SIG-M5 treated with dmso at 0.1 percent for 504 hours (cell line): ENCODE measurements at regions not wholly inside any gene's neighbourhood (a gene's known extent, or its start where the extent isn't known, plus 50 kb on each side); places are given as distances from the start of the nearest gene placed in this dataset.
A peak's percentile ranks its signal among the peaks of the same experiment; 100 is the strongest.

Experiments
- DNase-seq: peaks from one replicate; lab custom pipeline; 2025; ENCODE audit not compliant: unreplicated experiment; lab: John Stamatoyannopoulos, UW

DNA sequence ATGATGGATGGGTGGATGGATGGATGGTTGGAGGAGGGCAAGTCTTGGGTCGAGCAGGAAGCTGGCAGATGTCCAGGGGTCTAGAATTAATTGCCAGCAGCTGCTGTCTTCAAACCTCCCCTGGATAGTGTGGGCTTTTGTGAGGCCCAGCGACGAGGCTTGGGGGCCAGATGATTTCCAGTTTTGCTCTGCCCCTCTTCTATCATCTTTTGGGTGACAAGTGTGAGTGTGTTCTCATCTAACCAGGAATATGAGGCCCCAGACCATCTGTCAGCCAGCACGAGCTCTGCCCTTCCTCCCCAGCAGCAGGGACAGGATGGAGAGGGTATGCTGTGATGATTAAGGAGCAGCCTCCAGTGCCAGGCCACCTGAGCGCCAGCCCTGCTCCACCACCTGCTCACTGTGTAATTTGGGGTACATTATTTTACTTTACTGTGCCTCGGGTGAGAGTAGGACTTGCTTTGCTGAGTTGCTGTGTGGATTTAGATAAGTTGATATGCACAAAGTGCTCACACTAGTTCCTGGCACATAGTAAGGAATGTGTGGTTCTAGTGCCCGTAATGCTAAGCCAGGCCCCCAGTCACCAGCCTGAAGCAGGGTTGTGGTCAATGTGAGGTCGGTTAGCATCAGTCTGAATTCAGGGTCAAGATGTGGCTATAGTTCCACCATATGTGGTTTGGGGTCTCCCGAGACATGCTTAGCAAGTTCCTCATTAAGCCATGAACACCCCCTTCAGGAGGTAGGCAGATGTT lies 251.1 kb downstream of the CYP26B1 start:
- DNase-seq, result no peak

DNA sequence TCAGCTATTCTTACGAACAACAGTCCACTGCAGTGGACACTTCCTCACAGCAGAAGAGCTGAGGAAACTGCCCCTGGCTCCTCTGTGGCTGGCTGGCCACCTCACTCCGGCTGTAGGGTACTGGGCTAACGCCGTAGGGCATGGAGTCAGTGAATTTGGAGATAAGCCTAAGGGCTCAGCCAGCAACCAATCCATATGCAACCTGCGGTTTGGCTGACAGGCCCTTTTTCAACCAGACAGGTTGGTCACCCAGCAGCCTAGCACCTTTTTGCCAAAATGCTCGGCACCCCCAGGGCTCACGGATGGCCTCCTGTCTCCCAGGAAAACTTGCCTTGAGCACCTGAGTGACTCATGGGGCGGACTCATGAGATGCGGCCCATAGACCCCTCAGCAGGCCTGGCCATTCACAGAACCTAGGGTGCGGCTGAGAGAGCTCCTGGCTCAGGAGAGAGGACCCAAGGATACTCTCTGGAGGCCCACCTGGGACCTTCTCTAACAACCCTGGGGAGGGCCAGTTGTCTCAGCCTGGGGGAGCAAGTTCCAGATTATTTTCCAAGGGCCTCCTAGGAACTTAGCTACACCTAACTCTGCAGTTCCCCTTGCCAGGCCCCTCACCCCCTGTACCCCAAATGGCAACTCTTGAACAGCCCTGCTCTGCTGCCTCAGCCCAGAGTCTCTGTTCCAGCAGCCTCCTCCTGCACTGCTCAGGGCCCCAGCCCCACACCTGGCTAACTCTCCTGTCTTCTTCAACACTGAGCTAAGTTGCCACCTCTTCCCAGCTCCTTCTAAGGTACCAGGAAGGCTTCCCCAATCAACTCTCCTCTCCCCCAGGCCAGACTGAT lies 252.1 kb downstream of the CYP26B1 start:
- no peak for DNase-seq

DNA sequence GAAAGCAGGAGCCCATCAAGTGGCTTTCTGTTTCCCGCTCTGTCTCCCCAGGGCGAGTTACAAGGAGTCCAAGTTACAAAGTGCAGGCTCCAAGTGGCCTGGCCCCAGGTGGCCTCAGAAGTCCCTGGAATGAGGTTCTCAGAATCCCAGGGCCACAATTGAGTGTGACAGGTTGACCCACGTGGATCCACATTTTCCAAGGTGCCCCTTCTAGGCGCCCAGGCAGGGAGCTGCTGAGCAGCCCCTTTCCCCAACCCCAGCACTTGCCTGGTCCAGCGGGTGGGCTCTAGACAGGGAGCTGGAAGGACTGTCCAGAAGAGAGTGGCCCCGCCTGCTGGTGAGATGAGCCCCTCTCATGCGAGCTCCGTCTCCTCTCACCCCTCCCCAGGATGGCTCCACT lies 253.4 kb downstream of the CYP26B1 start:
- DNase-seq, result no peak

DNA sequence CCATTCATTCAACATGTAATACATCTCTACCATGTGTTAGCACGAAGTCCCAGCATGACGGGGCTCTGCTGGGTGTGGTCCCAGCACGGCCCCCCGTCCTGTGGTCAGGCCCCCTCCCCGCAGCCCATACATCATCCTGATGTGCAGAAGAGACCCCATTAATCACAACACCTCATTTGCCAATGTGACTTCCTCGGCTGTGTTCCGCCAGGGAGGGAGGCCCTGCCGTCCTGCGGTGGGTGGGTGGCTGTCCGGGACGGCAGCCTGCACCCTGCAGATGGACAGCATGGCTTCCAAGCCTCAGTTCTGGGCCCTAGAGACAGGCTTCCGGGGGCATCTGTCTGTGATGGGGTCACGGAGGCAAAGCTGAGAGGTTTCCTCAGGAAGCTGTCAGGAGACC lies 254.0 kb downstream of the CYP26B1 start:
- no peak for DNase-seq

DNA sequence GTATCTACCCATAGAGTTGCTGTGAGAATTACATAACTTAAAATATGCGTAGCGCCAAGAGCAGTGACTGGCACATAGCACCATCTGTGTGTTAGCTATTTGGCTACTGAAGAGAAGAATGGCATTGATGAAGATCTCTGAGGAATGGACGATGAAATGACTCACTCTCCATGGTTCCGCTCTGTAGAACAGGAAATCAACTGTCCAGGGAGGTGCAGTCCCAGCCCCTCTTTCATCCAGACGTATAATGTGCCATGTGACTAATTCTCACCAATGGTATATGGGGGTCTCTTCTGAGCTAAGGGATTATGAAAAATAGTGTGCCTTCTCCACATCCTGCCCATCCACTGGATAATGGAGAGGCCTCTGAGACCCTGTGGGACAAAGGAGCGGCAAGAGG lies 254.8 kb downstream of the CYP26B1 start:
- DNase-seq, result no peak

DNA sequence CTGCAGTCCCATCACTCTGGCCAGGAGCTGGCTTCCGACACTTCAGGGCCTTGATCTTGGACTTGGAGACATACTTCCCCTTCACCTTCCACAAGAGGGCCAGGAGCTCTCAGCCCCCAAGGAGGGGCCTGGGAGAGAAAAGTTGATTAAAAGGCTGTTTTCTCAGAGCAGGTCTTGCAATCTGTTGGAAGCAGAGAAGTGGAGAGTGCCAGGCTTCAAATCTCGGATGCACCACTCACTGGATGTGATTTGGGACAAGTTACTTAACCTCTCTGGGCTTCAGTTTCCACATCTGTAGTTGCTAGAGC lies 255.3 kb downstream of the CYP26B1 start:
- DNase-seq, result no peak

DNA sequence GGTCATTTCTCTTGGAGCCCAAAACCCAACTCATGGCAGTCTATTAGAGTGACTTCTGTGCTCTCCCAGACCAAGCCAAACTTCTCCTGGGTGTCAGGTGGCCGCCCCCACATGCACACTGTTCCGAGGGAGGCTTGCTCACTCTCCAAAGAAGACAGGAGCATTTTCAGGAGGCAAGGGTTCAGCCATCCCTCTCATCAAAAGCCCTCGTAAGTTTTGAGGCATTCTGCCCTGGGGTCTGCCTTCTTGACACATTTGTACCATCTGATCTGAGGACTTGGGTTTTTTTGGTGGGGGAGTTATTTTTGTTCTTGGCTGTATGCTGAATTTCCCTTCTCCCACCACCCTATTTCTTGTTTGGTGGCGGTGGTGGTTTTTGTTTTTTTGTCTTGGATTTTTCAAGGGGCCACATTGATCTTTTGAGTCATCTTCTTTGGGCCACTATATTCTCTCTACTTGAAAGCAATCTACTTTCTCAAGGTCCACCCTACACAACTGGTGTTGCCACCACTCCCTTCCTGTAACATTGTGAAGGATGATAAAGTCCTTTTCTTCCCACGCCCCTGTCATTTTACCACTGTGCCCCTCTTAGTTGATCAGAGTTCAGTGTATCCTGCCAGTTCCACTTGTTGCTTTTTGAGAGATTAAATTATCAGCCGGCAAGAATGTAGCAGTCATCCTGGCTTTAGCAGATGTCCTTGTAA lies 255.8 kb downstream of the CYP26B1 start:
- DNase-seq, result no peak

DNA sequence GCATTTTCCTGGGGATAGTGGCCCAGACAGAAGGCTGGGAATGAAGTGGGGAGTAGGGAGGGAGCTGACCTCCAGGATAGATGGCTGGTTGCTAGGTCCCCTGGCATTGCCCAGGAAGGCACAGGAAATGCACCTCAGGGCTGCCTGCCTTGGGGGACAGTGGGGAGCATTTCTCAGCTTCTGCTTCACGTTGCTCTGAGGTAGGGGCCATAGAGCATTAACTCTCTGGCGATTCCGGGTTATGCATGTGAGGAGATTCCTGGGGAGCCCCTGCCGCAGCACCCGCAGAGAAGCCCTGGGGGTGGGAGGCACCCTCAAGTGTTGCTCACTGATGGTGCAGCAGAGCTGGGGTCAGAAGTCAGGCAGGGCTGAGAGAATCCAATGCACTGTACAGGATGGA lies 256.5 kb downstream of the CYP26B1 start:
- no peak for DNase-seq

DNA sequence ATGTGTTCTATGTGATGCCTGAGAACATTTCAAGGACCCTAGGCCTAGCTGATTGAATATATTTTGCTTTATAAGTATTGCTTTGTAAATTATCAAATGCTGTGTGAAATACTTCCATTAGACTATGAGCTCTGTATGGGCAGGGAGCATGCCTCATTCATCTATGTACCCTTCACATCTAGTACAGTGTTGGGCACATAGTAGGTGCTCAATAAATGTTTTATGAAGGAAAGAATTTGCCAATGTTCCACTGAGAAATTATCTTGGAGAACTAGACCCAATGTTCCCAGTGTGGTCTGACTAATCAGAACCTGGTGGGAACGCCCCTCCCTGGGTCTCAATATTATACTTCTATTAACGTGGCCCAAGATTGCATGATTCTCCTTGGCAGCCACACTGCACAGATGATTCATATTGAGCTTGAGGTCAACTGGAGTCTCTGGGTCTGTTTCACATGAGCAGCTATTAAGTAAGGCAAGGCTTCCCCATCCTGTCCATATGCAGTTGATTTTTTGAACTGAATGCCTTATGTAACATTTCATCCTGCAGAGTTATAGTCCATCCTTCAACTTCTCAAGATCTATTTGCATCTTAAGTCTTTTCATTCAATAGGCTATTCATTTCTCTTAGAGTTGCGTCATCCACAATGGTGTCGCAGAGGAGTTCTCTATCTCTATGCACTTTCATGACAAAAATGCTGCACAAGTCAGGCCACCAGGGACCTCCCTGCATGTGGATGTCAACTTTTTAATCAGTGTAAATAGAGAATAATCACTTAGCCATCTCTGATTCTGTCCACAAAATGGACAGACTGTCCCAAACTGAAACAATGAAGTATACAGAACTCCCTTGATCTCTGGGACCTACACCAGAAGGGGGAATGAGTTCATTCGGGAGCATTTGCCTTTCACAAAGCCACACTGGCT lies 257.6 kb downstream of the CYP26B1 start:
- DNase-seq, result peak; percentile 58

DNA sequence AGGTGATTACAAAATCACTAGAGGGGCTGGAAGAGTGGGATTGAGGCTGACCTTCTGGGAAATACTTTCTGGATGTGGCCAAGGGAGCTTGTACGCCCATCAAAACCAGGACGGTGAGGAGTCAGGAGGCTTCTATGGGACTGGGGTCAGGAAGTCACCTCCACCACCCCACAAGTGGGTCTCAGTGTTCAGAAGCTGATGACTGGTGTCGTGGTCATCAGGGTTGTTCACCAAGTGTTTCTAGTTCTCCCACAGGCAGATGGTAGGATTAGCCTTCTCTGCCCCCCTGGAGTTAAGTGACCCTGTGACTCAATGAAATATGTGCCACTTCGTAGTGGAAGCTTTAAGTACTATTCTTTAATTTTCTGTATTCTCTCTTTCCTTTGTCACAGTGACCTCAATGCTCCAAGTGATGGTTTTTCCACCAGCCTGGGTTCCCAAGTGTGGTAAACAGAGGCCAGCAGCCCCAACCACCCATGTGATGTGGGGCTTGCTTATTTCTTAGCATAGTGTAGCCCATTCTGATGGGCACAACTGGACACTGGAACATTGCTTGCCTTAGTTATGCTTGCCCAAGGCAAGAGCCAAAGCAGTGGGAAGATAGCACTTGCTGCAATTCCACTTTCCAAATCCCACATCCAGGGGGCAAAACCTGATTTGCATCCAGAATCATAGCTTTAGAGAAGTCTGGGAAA lies 258.8 kb downstream of the CYP26B1 start:
- DNase-seq, result no peak

DNA sequence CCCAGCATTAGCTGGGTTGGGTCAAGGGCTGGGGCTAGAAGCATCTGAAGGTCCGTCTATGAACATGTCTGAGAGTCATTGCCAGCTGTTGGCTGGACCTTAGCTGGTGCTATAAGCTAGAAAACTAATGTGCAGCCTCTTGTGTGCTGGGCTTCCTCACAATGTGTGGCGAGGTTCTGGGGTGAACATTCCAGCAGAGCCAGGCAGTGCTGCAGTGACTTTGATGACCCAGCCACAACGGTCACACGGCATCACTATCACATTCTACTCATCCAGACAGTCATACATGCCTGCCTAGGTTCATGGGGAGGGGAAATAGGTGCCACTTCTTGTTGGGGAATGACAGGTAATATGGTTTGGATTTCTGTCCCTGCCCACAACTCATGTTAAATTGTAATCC lies 260.5 kb downstream of the CYP26B1 start:
- no peak for DNase-seq

DNA sequence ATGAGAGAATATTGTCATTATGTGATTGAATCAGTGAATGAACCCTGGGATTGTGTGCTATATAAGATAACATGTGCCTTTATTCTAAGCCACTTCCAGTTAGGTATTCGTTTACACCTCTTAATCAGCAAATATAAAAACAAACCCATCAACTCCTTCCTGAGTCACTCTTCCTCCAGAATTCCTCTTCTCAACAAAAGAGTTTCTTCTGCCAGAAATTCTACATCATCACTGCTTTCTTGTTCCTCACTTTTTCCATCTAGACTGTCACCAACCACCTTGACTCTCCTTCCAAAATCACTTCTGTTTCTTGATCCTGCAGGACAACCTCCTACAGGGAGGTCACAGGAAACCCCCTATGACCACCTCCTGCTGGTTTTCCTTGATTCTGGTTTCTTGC lies 261.4 kb downstream of the CYP26B1 start:
- DNase-seq, result no peak

DNA sequence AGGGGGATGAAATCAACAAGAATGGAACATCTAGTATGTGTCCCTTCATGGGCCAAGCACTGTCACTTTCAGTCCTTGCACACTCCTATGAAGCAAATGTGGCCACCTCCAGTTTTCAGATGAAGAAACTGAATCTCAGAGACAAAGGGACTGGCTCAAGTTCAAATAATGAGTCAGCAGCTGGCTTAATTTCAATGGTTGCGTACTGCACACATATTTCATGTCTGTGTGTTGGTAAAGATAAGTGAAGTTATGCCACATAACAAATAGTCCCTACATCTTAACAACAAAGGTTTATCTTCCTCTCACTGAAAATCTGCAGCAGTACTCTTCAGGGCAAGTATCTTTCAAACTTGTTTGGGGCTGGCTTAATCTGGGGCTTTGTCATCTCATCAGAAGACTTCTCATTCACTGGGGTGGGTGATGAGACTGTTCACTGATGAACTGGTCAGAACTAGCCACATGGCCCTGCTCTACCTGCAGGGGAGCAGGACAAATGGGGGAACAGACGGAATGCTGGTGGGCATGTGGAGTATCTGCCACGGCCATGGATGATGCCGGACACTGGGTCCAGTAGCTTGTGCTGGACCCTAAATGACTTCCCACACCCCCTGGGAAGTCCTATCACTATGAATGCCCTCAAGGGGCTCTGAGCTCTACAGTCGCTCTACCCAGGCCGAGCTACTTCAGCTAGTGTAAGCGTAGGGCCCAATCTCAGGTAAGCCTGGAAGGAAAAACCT lies 263.2 kb downstream of the CYP26B1 start:
- peak; percentile 25 for DNase-seq

DNA sequence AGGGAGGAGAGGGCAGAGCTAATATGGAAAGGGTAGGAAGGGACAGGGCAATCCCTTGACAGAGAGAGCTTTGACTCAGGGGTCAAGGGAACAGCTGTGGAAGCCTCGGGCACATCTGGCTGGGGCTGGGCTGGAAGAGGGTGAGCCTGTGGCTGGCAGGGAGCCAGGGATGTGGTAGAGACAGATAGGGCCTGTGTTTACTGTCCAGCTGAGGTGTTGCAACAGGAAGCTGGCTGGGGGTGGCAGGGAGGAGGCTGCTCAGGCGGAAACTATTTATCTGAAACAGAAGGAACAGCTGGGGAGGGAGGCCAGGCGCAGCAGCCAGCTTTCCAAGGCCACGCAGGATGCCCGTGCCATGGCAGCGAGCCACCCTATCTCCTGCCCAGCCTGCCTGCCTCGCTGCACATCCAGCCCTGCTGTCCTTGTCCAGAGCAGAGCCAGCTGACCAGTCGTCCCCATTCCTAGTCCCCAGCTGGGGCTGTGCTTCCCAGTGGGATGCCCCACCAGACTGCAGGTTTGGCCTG lies 264.7 kb downstream of the CYP26B1 start:
- DNase-seq, result peak; percentile 57

DNA sequence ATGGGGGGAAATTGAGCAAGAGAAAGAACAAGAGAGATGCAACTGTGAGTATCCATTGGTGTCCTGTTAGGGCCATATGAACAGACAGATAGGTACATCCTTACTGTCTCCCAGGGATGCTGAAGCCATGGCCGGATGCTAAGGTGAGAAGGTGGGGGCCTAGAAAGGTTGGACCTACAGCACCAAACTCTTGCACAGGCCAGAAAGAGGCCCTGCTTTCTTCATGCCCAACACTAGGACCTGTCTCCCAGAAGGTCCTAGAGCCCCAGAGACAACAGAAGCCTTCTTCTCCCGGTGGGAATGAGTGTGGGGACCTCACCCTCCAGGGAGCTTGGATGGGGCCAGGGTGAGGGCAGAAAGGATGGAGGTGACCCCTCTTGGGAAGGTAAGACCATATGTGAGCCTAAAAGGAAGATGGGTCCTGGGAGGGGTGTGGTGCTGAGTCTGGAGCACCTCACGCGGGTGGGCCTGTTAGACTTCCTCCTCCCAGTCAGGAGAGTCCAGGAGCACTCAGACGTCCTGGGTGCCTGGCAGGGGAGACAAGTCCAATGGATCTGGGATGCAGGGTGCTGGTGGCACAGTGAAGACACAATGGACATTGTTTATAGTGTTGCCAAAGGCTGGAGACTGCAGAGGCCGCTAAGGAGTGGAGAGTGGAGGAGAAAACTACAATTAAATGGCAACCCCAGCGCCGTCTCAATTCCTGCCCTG lies 265.3 kb downstream of the CYP26B1 start:
- no peak for DNase-seq

DNA sequence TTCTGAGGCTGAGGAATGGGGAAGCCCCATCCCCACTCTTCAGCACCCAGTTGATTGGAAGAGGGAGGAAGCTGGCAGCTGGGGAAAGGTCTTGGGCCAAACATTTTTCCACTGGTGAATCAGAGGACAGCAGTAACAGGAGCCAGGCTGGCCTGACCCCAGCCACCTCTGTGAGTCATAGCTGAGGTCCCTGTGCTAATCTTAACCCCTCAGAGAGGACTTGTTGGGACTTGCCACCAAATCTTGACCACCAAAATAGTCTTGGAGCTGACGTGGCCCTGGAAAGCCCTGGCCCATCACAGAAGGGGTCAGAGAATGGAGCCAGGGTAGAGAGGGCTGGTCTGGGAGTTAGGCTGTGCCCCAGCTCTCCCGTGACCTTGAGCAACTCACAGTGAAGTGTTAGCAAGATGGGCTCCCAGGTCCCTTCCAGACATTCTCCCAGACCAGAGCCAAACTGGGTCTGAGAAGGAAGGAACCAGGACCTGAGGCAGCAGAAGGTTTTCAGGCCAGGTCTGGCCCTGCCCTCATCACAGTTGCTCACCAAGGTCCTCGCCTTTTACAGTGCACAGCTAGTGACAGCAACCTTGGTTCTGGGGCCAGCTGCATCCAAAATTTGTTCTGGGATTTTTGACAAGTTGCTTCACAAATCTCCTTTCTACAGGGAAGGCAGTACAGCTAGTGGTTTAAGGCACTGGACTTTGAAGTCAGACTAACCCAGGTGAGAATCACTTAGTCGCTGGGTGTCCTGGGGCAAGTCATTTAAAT lies 266.6 kb downstream of the CYP26B1 start:
- no peak for DNase-seq

DNA sequence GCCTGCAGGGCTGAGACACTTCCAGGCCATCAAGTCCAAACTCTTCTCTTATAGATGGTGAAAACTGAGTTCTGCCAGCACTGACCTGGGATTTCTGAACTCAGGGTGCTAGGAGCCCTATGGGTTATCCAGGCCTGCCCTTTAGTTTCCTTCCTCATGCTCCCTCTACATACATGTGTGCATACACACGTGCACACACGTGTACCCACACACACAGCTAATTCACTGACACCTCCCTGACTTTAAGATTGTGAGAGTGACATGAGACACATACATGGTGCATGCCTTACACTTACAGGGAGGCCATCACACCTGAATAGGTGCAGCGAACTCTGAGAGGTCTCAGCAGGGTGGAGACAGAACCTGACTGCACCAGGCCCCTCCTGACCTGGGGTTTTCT lies 267.4 kb downstream of the CYP26B1 start:
- no peak for DNase-seq
